Neural crest cell (in vitro differentiated cells): ENCODE measurements at regions not wholly inside any gene's neighbourhood (a gene's known extent, or its start where the extent isn't known, plus 50 kb on each side); places are given as distances from the start of the nearest gene placed in this dataset.
A peak's percentile ranks its signal among the peaks of the same experiment; 100 is the strongest.
"Not testable (repeated sequence)": the region's sequence is repeated elsewhere in the genome, so short reads cannot be mapped to it uniquely, and the experiment has no call there.

Source experiments
- DNase-seq: peaks from one replicate; pipeline ENCODE4 v3.0.0; 2021; ENCODE audit warnings: low read depth, mixed read lengths, low spot score
- H3K27ac Mint-ChIP-seq: one replicate; pipeline ENCODE4 v1.8.0; 2021; ENCODE audit warnings: mild to moderate bottlenecking, mixed read lengths; ENCODE audit not compliant: unreplicated experiment
- H3K27me3 Mint-ChIP-seq: 2 replicates; pipeline ENCODE4 v1.8.0; 2021; ENCODE audit warnings: low read depth, mild to moderate bottlenecking, mixed read lengths
- H3K36me3 Mint-ChIP-seq: 2 replicates; pipeline ENCODE4 v1.8.0; 2021; ENCODE audit warnings: low read depth, mild to moderate bottlenecking, mixed read lengths
- H3K4me1 Mint-ChIP-seq: 2 replicates; pipeline ENCODE4 v1.8.0; 2021; ENCODE audit warnings: mixed read lengths
- H3K4me3 Mint-ChIP-seq: one replicate; pipeline ENCODE4 v1.8.0; 2021; ENCODE audit warnings: mild to moderate bottlenecking, mixed read lengths
- H3K9me3 Mint-ChIP-seq: 2 replicates; pipeline ENCODE4 v1.8.0; 2021; ENCODE audit warnings: mixed read lengths
- TF ChIP-seq, protein P1 (sequence below): fragments of 200-600 bp; sonication (generic); conservative IDR thresholded peaks from 2 replicates; pipeline ENCODE4 v1.5.0; 2021; ENCODE audit warnings: antibody characterized with exemption, mild to moderate bottlenecking

DNA sequence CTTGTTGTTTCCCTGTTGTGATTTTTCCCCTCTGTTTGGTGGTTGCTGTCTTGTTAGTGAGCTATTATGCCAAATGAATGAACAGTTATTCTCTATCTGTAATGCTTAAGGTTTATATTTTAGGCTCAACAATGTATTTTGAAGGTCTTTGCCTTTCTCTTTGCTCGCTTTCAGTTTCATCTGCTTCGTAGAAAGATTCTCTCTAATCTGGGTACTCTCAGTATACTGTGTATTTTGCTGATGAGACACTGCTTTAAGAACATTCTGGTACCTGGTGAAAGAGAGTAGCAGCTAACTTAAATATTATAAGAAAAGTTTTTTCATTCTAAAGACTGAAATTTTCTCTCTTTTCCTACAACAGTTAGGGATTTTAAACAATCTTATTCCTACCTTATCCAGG, 1274.7 kb upstream of the PABPC4L start:
- TF ChIP-seq, protein P1, sequence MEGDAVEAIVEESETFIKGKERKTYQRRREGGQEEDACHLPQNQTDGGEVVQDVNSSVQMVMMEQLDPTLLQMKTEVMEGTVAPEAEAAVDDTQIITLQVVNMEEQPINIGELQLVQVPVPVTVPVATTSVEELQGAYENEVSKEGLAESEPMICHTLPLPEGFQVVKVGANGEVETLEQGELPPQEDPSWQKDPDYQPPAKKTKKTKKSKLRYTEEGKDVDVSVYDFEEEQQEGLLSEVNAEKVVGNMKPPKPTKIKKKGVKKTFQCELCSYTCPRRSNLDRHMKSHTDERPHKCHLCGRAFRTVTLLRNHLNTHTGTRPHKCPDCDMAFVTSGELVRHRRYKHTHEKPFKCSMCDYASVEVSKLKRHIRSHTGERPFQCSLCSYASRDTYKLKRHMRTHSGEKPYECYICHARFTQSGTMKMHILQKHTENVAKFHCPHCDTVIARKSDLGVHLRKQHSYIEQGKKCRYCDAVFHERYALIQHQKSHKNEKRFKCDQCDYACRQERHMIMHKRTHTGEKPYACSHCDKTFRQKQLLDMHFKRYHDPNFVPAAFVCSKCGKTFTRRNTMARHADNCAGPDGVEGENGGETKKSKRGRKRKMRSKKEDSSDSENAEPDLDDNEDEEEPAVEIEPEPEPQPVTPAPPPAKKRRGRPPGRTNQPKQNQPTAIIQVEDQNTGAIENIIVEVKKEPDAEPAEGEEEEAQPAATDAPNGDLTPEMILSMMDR = no peak
- H3K27ac Mint-ChIP-seq = no peak overlapping the region
- no peak overlapping the region for H3K4me3 Mint-ChIP-seq
- H3K9me3 Mint-ChIP-seq = peaks cover 12% of the 10 kb centered on the region
- DNase-seq = no peak
- H3K27me3 Mint-ChIP-seq = no peaks in the 10 kb centered on the region
- peaks cover 8% of the 10 kb centered on the region for H3K36me3 Mint-ChIP-seq
- no peaks in the 10 kb centered on the region for H3K4me1 Mint-ChIP-seq

DNA sequence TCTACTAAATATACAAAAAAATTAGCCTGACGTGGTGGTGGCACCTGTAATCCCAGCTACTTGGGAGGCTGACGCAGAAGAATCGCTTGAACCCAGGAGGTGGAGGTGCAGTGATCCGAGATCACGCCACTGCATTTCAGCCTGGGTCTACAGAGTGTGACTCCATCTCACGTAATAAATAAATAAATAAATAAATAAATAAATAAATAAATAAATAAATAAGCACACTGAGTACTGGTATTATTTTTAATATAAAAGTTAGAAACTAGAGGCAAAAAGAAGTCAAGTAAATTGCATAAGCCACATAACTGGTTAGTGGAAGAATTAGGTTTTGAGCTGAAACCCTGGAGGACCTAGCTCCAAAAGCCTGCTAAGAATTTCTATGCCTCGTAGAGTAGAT, 1262.7 kb upstream of the PABPC4L start:
- TF ChIP-seq, protein P1 = no peak
- Mint-ChIP-seq H3K27me3 (no peaks in the 10 kb centered on the region), H3K9me3 (peaks cover 2% of the 10 kb centered on the region), H3K4me3 (no peak overlapping the region), H3K4me1 (no peaks in the 10 kb centered on the region), H3K27ac (no peak overlapping the region), H3K36me3 (no peaks in the 10 kb centered on the region)
- DNase-seq = no peak

DNA sequence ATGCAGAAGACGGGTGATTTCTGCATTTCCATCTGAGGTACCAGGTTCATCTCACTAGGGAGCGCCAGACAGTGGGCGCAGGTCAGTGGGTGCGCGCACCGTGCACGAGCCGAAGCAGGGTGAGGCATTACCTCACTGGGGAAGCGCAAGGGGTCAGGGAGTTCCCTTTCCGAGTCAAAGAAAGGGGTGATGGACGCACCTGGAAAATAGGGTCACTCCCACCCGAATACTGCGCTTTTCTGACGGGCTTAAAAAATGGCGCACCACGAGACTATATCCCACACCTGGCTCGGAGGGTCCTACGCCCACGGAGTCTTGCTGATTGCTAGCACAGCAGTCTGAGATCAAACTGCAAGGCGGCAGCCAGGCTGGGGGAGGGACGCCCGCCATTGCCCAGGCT, 1246.0 kb upstream of the PABPC4L start:
- not testable (repeated sequence) for H3K4me3 Mint-ChIP-seq, H3K9me3 Mint-ChIP-seq, DNase-seq, H3K27ac Mint-ChIP-seq, H3K27me3 Mint-ChIP-seq, H3K4me1 Mint-ChIP-seq, H3K36me3 Mint-ChIP-seq

DNA sequence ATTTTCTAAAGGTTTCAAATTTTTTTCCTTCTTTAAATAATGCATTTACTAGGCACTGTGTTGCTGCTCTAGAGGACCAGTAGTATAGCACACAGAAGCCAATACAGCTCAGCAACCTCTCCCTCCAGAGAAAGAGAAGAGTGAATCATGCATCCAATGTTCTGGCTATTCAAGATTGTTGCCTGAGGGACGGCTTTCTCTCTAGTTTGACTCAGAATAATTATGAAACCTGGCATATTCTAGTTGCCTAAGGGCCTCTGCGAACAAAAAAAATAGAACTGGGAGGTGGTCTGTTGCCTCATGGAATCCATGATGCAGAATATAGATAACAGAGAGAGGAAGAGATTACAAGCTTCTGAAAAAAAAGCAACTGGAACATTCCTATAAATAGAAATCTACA, 1233.3 kb upstream of the PABPC4L start:
- Mint-ChIP-seq H3K4me3 (no peak overlapping the region), H3K27me3 (no peaks in the 10 kb centered on the region), H3K4me1 (no peaks in the 10 kb centered on the region), H3K36me3 (peaks cover 4% of the 10 kb centered on the region), H3K9me3 (peaks cover 13% of the 10 kb centered on the region), H3K27ac (no peak overlapping the region)
- TF ChIP-seq, protein P1 = no peak
- DNase-seq = no peak

DNA sequence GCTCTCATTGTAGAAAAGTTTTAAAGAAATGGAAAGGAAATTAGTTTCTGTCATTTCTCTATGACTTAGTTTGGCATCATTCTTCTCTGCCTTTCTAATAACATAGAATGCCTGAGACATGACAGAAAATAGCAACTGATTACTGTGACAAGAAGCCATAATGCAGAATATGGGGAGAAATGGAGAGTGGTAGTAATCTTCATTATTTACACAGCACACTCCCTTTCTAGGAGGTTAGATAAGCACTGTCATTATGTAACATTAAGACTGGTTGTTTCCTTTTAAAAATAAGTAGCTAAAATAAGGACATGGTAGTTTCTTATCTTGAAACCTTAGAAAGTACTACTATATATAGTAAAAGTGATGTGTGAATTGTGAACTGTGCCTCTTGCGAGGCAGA, 1227.9 kb upstream of the PABPC4L start:
- no peaks in the 10 kb centered on the region for H3K4me1 Mint-ChIP-seq
- H3K27ac Mint-ChIP-seq = no peak overlapping the region
- no peak overlapping the region for H3K4me3 Mint-ChIP-seq
- DNase-seq = no peak
- TF ChIP-seq, protein P1 = no peak
- no peaks in the 10 kb centered on the region for H3K9me3 Mint-ChIP-seq
- no peaks in the 10 kb centered on the region for H3K36me3 Mint-ChIP-seq
- no peaks in the 10 kb centered on the region for H3K27me3 Mint-ChIP-seq

DNA sequence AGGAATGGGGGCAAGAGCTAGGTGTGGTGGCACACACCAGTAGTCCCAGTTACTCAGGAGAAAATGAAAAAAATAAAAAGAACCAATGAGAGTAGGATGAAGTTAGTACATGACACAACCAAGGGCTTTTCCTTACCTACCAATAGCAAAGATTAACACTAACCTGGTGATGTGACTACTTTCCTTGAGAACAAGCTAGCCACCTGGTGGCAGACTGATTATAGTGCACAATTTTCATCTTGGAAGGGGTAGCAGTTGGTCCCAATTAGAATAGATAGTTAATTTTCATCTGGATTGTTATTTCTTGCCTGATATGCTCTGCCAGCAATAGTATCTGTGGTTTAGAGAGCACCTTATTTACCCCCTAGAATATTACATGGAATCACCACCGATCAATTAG, 1216.8 kb upstream of the PABPC4L start:
- no peak for DNase-seq
- H3K27me3 Mint-ChIP-seq = no peaks in the 10 kb centered on the region
- no peak overlapping the region for H3K4me3 Mint-ChIP-seq
- no peaks in the 10 kb centered on the region for H3K4me1 Mint-ChIP-seq
- TF ChIP-seq, protein P1 = peak; percentile 52
- no peaks in the 10 kb centered on the region for H3K36me3 Mint-ChIP-seq
- no peak overlapping the region for H3K27ac Mint-ChIP-seq
- H3K9me3 Mint-ChIP-seq = peaks cover 9% of the 10 kb centered on the region
